Amniotic stem cell (primary cell): ENCODE measurements at regions not wholly inside any gene's neighbourhood (a gene's known extent, or its start where the extent isn't known, plus 50 kb on each side); places are given as distances from the start of the nearest gene placed in this dataset.

Experiments used
- DNase-seq: peaks from one replicate; lab custom pipeline; 2025; lab: John Stamatoyannopoulos, UW

DNA sequence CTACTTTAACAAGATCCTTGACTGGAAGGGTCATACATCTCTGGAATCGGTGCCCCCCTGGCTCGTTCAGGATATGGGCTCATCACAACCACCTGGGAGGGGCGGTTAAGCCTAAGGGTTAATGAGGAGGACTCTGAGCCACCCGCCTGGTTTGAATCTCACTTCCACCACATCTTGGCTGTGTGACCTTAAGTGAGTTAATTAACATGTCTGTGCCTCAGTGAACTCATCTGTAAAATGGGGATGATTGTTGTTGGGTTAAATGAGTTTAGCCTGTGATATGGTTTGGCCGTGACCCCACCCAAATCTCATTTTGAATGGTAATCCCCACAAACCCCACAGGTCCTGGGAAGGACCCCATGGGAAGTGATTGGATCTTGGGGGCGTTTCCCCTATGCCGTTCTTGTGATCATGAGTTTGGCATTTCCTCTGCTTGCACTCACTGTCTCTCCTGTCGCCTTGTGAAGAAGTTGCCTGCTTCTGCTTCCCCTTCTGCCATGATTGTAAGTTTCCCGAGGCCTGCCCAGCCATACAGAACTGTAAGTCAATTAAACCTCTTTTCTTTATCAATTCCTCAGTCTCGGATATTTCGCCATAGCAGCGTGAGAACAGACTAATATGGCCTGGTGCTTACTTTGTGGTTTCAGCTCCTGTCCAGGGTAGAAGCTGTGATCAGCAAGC lies 214.0 kb upstream of the CIBAR2 start:
- DNase-seq: no peak

DNA sequence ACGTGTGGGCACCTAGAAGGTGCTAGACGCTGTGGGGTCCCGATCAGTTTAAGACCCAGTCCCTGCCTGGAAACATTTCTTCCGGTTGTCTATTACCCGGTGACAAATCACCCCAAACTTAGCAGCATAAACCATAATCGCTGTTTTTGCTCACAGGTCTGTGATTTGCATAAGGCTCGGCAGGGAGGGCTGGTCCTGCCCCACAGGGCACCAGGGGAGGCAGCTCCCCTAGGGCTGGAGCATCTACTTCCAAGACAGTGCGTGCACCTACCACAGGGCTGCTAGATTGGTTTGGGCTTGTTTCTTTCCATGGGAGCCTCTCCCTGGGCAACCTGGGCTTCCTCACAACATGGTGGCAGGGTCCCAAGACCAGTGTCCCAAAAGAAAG lies 214.5 kb upstream of the CIBAR2 start:
- DNase-seq: no peak

DNA sequence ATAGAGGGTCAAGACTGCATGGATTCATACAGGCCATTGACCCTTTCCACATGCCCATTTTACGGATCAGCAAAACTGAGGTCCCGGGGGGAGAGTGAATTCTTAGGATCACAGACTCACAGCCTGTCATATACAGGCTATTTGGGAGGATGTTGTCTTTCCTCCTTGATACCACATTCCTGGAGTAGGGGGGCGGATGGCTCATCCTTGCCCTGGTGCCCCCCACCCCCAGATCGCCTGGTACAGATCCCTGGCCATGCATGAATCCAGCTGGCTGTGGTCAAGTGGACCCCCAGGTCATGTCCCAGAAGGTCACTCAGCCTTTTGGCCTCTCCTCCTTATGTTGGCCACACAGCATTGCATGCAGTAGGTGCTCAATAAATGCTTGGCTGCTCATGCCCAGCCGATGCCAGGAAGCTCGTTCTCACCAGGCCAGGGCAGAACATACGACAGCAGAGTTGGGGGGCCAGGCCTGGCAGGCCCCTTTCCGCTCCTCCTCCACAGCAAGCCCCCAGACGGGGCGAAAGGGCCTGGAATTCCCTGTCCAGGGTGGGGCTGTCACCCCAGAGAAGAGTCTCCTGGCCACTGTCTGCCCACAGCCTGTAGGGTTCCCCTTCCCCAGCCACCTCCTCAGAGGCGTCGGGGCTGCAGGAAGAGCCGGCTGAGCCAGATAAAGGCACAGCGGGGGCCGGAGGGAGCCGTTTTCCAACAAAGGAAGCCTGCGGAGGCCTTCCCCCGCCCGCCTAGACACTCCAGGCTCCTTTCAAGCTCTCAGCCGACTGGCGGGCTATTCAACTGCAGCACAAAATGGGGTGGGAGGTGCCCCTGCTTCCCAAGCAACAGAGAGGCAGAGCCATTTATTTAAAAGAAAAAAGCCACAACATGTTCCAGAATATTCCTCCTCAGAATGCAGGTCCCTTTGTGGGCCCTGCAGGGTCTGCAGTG lies 215.7 kb upstream of the CIBAR2 start:
- no peak for DNase-seq

DNA sequence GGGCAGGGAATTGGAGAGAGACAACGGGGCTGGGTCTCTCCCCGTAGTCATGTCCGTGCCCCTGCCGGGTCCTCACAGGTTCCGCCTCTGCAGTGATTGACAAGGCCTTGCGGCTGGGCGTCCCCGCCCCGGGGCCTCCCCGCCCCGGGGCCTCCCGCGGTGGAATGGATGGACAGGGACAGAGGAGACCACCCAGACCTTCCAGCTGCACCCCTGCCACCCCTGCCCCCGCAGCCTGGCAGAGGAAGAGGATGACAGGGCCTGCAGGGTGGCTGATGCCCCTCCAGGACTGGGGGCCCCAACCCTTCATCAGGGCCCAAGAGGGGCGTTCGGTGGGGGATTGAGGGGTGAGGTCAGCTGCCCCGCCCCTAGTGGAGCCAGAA lies 216.4 kb upstream of the CIBAR2 start:
- DNase-seq: no peak

DNA sequence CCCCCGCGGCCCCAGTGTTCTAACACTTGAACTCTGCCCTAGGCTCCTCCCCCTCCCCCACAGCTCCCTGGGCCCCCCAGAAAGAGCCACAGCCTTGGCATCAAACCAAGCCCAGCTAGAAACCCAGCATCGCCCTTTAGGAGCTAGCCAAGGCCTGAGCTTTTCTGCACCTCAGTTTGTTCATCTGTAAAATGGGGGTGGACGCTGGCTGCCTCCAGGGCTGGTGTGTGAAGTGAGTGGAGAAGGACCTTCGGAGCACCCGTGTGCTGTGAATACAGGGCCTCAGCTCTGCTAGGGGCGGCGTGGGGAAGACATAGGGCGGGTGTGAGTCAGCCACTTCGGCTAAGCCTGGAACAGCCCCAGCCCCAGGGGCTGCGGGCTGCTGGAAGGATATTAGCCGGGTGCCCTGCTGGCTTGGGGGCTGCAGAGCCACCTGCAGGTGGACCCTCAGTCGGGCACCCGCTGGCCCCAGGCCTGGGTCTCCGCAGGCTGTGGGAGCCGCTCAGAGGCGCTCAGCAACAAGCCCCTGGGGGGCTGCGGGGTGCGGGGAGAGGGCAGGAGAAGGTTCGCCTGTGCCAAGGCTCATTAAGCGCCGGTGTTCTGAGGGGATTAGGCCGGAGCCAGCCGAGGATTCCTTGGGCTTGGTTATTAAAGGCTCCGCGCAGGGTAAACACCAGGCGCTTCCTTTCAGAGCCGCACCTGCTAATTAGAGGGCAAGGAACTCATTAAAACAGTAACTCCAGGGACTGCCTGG lies 217.0 kb upstream of the CIBAR2 start:
- DNase-seq: no peak

DNA sequence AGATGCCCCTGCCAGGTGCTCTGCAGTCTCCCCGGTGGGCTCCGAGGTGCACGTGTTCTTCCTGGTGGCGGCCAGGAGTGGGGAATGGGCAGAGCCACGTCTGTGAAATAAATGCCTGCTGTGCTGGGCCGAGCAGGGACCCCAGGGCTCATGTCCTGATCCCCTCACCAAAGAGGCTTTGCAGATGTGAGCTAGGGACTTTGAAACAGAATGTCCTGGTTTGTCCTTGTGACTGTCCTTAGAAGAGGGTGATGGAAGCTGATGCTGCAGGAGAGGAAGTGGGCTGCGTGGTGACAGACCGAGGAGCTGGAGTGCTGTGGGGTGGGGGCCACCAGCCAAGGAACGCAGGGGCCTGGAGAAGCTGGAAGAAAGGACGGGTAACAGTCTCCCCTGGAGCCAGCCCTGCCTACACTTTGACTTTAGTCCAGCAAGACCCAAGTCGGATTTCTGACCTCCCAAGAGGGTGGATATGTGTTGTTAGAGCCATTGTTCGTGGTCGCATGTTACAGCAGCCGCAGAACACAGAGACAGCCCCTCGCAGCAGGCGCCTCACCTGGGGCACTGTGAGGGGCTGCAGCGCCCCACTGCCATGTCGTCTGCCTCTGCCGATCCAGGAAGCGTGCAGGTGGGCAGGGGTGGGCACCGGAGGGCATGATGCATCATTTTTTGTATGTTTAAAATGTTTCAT lies 217.9 kb upstream of the CIBAR2 start:
- DNase-seq: no peak

DNA sequence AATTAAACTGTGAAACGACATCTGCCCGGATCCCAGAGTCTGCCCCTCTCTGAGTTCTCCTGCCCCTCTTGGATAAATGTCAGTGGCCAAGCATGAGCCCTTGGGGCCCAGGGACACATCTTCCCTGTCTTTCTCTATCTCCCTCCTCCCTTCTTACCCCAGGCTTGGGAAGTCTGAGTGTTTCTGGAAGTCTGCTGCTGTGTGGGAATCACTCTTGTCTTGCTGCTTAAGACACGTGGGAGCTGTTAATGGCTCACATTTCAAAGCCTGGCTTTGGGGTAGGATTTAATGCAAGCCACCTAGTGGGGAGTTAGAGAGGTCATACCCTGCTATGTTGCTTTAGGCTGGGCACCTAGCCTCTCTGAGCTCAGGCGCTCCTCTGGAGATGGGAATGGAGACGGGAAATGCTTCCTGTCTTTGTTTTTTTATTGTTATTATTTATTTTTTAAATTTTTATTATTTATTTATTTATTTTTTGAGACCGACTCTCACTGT lies 218.5 kb upstream of the CIBAR2 start:
- peak; percentile 43 for DNase-seq

DNA sequence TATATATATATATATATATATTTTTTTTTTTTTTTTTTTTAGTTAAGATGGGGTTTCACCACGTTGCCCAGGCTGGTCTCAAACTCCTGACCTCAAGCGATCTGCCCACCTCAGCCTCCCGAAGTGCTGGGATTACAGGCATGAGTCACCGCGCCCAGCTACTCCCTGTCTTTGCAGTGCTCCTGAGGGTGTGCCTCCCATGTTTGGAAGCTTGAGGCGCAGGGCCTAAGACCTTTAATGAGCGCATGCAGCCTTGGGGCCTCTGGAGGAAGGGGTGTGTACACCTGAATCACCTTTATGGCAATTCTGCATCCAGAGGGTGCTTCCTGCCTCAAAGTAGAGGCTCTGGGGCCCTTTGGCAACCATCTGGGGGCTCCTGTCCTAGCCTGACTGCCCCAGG lies 219.4 kb upstream of the CIBAR2 start:
- DNase-seq: no peak

DNA sequence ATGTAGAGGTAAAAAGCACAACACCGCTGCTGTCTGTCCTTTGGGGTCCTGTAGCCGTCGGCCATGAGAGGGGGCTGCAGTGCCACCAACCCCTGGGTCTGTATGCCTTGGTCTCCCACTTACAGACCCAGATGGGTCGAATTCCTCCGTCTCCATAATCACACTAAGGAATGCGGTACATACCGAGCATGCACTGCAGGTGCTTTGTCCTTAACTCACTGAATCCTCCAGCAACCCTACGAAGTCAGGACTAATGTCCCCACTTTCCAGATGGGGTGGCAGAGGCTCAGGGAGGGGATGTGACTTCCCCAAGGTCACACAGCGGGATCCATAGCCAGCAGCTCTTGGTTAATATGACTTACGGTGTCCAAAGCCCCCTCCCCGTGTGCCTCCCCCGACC lies 219.9 kb upstream of the CIBAR2 start:
- DNase-seq: no peak

DNA sequence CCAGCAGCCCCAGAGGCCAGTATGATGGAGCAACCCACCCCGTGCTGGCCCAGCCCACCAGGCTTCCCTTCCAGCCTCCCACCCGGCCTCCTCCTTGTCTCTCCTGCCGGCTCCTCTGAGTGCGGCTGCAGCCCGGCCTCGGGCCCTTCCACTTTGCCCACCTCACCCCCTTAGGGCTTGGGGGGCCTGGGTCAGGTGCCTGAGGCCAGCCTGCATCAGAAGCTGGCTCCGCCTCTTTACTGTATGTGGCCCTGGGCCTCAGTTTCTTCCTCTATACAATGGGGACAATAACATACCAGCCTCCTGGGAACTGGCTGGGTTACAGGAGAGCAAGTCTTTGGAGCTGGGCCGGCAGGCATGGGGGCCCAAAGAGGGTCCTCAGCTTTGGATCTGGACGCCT lies 221.1 kb upstream of the CIBAR2 start:
- no peak for DNase-seq

DNA sequence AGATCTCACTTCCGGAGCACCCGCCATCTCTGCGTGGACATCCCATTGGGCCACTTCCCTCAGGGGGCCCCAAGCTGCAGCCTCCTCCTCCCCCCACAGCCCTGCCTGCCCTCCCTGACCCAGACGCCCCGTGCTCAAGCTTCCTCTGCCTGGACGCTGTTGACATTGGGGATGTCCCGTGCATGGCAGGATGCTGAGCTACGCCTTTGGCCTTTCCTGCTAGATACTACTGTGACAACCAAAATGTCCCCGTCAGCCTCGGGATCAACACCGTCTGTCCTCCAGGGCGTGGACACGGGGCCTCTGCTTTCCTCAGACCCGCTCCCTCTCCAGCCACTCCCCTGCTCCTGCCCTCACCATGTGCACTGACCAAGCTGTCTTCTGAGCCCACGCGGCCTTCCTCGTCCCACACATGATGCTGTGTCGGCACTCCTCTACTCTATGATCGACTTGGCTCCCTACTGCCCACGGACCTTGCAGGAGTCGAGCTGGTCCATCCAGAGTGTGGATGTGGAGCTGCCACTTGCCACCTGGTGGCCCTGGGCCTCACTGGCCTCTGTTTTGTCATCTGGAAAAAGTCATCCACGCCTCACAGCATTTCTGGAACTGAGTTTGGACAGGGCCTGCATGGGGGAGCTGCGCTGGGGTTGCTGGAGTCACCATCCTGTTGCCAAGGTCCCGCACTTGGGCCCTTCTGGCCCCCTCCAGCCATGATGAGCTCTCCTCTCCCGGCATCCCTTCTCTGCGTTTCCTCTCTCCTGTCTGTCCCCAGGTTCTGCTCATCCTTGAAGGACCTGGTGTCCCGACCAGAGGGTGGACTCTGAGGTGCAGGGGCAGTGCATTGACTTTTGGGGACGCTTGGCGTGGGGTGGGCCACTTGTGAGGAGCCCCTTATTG lies 221.7 kb upstream of the CIBAR2 start:
- DNase-seq: no peak

DNA sequence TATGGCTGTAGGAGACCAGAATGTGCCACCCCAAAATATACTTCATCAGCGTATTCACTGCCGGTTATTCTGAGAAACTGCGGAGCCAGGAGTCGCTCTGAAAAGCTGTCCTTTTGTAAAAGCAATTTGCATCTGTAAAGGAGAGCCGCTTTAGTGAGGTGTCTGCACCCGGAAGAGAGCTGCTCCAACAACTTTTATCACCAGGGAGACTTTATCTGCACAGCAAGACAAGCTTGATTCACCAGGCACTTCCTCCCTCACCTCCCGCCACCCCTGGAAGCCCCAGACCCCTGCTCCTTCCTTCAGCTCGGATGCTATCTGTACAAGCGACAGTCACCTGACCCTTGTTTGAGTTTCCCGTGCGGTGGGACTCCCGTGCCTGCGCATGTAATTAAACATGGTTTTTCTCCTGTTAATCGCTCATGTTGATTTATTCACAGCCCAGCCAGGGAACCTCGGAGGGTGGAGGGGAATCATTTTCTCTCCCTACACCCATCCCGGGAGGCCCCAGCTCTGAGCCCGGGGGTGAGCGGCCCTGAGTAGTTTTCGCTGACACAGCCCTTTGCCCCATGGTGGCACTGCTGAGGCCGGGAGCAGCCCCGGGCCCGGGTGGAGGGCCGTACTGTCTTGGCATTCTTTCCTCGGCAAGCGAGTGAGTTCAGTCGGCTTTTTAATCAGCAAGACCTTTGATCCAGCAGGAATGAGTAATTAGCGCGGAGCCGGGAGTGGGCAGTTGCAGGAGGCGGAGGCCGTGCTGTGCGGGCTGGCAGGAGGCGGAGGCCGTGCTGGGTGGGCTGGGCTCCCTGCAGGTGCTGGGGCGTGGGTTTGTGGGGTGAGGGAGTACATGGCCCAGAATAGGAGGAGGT lies 222.7 kb upstream of the CIBAR2 start:
- no peak for DNase-seq

DNA sequence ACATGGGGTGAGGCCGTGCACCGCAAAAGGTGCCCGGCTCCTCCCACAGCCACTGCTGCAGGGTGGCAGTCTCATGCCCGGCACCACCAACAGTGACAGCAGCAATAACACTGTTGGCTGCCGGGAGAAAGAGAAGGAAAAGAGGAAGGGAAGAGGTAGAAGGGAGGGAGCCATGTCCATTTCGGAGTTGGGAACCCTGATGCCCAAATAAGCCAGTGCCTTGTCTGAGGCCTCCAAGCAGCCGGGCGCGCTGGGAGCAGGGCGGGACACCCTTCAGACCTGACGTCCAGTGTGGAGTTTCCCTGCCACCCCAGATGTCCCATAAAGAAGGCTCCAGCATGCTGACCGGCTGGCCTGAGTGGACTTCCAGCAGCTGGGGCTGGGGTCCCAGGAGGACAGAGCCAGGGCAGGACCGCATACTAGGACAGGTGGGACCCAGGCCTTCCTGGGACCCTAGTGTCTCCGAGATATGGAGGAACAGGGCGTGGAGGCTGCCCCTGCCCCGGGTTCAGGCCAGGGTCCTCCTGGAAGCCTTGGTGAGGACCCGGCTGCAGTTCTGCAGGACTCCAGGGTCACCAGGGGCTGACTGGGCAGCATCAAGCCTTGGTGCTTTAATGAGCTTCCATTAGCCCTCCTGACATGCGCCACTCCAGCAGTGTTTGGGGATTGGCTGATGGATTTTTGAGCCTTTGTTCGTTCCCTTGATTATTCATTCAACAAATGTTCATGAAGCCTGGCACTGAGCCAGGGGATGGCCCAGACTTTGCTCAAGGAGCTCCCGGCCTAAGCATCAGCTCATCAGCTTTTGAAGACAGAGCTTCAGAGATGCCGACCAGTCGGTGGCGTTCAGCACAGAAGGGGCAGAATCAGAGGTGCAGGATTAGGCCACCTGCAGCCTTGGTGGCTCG lies 223.6 kb upstream of the CIBAR2 start:
- no peak for DNase-seq

DNA sequence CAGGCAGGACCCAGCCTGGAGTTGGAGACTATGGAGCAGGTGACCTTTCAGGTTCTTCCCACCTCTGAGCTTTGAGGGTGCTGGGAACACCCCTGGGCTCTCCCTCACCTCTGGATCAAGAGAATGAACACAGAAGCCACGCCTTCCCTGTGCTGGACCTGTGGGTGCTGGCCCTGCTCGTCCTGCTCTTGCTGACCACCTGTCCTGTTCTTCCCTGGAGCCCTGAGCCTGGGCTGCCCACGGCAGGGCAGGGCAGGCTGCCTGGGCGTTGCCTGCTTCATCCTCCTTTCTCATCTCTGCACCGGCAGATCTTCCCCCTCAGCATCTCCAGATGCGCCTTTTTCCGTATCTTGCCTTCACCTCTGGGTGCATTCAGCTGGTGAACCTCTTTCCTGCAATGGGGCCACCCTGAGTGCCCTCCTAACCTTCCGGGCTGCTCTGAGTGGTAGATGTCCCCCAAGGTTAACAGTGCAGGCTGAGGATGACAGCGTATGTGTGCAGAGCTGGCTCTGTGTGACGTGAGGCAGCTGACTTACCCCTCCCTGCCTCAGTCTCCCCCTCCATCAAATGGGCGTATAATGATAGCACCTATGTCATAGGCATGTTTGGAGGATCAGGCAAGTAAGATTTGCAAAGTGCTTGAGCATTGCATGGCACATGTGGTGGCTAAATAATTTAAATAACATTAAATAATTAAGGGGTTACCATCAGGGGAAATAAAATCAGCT lies 225.8 kb upstream of the CIBAR2 start:
- DNase-seq: no peak

DNA sequence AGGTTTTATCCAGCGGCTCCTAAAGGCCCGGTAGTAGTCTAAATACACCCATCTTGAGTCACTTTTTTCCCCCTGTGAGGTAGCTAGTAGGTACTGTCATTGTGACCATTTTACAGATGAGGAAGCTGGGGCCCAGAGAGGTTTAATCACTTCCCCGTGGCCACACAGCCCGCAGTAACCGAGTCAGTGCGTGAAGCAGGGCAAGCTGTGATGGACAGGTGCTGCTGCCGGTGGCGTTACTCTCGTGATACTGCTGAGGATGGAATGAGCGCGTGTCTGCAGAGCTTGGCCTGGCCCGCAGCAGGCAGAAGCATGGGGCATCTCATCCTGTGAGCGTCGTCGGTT lies 226.3 kb upstream of the CIBAR2 start:
- no peak for DNase-seq

DNA sequence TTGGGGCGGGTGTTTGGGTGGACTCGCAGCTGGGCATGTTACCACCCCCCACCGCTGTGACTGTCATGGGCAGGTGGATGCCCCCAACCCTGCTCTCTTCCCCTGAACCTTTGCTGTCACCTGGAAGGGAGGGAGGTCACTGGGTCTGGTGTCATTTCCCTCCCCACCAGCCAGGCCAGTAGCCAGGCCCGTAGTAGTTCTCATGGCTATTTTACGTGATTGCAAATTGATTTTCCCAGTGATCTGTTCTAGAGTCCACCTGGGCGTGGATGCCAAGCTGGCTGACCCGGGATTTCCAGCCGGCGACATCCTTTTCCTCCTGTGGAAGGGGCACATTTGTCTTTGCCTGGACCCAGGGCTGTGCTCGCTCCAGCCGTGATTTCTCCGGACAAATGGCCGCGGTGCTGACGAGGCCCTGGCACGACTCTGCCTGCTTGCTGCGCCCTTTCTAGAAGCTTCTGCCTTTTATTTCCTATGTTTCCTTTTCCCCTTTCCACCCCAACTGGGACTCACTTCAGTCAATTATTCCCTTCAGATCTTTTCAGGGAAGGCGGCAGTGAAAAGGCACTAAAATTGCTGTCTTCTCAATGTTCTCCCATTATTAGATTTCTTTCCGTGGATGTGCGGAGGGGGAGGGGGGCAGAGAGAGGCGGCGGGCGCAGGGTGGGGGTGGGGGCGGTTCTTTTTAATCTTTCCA lies 226.9 kb upstream of the CIBAR2 start:
- no peak for DNase-seq

DNA sequence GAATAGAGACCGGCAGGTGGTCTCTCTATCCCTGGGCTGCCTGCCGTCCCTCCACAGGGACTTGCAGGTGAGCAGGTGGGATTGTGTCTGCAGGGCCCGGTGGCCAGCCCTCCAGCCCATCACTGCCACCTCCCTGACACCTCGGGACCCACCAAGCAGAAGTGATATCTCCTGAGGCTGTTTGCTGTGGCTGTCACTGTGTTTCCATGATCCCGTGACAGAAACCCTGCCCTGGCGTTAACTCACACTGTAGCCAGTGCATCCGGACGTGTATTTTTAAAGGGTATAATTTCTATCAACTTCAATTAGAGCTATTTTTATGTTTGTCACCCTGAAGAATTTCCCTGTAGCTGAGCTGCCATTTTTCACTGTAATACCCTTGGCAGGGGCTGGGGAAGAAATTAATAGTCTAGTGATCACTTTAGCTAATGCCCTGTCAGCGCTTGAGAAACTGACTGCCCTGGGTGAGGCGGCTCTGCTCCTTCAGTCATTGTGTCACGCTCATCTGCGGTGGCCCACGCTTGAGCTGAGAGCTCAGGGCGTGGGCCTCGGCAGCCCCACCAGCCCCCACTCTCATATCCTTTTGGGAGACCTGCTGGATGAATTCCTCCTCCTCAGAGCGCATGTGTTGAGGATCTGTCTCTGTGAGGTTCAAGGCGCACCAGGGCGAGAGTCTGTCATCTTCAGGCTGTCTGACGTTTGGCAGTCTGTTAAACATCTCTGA lies 229.9 kb upstream of the CIBAR2 start:
- DNase-seq: no peak
